ENCODE measurements at regions not wholly inside any gene's neighbourhood (a gene's known extent, or its start where the extent isn't known, plus 50 kb on each side); places are given as distances from the start of the nearest gene placed in this dataset.

- Histone ChIP-seq H3K4me1 (no peaks in the 10 kb centered on the region), H3K36me3 (no peaks in the 10 kb centered on the region), H3K4me3 (replicated peaks in 1 of 3) (no peak overlapping the region), H3K27me3 (no peaks in the 10 kb centered on the region), H3K27ac (no peak overlapping the region), H3K9me3 (no peaks in the 10 kb centered on the region)
- TF ChIP-seq CTCF (IDR thresholded peaks at IDR 0.05) (no peak), POLR2A (IDR thresholded peaks at IDR 0.05) (no peak)
- WGBS, 2 donors, result 51 to 52% methylated on average over 5 of the region's 5 CpGs
- DNase-seq, result no peak
- intact Hi-C loops (cut with DNase I), result no loop called here
Observed at GRCh38 chr20:57769756-57770155, 59.9 kb upstream of the PMEPA1 start.

- H3K9me3 ChIP-seq, result no peaks in the 10 kb centered on the region
- intact Hi-C loops (cut with DNase I), result no loop called here
- WGBS, 2 donors, result 86 to 88% methylated on average over 1 of the region's 1 CpG
- DNase-seq, result no peak
- H3K36me3 ChIP-seq, result no peaks in the 10 kb centered on the region
- H3K27me3 ChIP-seq, result no peaks in the 10 kb centered on the region
- TF ChIP-seq POLR2A (IDR thresholded peaks at IDR 0.05), result no peak
- no peak for TF ChIP-seq CTCF (IDR thresholded peaks at IDR 0.05)
- no peak overlapping the region for H3K27ac ChIP-seq
- no peaks in the 10 kb centered on the region for H3K4me1 ChIP-seq
- no peak overlapping the region for H3K4me3 ChIP-seq (replicated peaks in 1 of 3)
Observed at GRCh38 chr20:57768519-57768918, 58.7 kb upstream of the PMEPA1 start.

- intact Hi-C loops (cut with DNase I), result no loop called here
- no peaks in the 10 kb centered on the region for H3K36me3 ChIP-seq
- H3K4me3 ChIP-seq (replicated peaks in 1 of 3), result no peak overlapping the region
- TF ChIP-seq CTCF (IDR thresholded peaks at IDR 0.05) (no peak), POLR2A (IDR thresholded peaks at IDR 0.05) (no peak)
- H3K4me1 ChIP-seq, result no peaks in the 10 kb centered on the region
- no peaks in the 10 kb centered on the region for H3K9me3 ChIP-seq
- DNase-seq, result no peak
- no peaks in the 10 kb centered on the region for H3K27me3 ChIP-seq
- no peak overlapping the region for H3K27ac ChIP-seq
Observed at GRCh38 chr20:57767441-57767840, 57.6 kb upstream of the PMEPA1 start.

GRCh38 chr20:57763235-57763595, 53.4 kb upstream of the PMEPA1 start:
- TF ChIP-seq POLR2A (IDR thresholded peaks at IDR 0.05) (no peak), CTCF (IDR thresholded peaks at IDR 0.05) (no peak)
- intact Hi-C loops (cut with DNase I), result no loop called here
- Histone ChIP-seq H3K27ac (no peak overlapping the region), H3K4me1 (no peaks in the 10 kb centered on the region), H3K27me3 (no peaks in the 10 kb centered on the region), H3K9me3 (no peaks in the 10 kb centered on the region), H3K36me3 (no peaks in the 10 kb centered on the region), H3K4me3 (replicated peaks in 1 of 3) (no peak overlapping the region)
- no peak for DNase-seq
- WGBS, 2 donors, result 82 to 84% methylated on average over 4 of the region's 4 CpGs

GRCh38 chr20:57762531-57763234, 52.9 kb upstream of the PMEPA1 start:
- H3K27me3 ChIP-seq, result no peaks in the 10 kb centered on the region
- no peak overlapping the region for H3K27ac ChIP-seq
- intact Hi-C loops (cut with DNase I), result no loop called here
- DNase-seq, result no peak
- no peaks in the 10 kb centered on the region for H3K4me1 ChIP-seq
- H3K4me3 ChIP-seq (replicated peaks in 1 of 3), result no peak overlapping the region
- no peaks in the 10 kb centered on the region for H3K36me3 ChIP-seq
- TF ChIP-seq POLR2A (IDR thresholded peaks at IDR 0.05) (no peak), CTCF (IDR thresholded peaks at IDR 0.05) (no peak)
- H3K9me3 ChIP-seq, result no peaks in the 10 kb centered on the region
- WGBS, 2 donors, result 78 to 82% methylated on average over 8 of the region's 8 CpGs
